ENCODE measurements at regions not wholly inside any gene's neighbourhood (a gene's known extent, or its start where the extent isn't known, plus 50 kb on each side); places are given as distances from the start of the nearest gene placed in this dataset.

DNA sequence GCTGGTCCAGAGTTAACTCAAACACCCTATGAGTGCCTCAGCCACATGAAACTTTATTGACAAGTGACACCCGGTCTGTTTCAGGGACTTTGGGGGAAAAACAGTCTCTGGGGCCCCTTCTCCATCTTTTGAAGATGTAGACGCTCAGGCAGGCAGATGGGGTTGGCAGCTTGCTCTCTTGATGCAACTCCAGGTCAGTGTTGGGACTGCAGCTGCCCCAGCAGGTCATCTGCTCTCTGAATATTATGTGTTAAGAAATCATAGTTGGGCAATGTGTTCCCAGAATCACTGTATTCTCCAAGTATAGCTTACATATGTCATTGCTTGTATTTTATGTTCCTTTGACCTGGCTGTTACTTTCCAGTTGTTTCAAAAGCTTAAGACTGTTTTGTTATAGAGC, 544.9 kb upstream of the MGMT start:
- no peak for DNase-seq

DNA sequence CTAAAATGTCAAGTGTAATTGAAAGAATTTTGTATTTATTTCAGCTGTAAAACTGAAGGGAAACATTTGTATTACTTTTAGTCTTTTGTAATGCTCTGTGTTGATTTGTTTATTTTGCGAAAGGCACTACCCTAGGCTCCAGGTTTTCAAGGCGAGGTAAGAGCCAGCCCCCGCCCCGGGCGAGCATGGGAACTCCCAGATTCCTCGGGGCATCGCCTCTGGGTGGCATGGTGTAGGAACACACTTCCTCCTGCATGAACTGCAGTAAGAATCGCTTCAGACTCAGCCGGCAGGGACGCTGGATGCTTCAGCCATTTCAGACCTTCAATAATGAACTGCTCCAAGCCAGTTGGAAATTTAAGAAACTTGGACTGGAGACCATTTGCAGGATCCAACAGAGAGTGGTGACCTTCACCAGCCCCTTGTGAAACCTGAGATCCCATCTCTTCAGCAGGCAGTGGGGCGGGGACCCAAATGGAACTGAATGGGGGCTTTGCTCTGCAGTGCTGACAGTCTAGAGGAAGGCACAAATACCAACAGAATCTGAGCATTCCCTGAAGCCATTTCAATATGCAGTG, 544.3 kb upstream of the MGMT start:
- no peak for DNase-seq

DNA sequence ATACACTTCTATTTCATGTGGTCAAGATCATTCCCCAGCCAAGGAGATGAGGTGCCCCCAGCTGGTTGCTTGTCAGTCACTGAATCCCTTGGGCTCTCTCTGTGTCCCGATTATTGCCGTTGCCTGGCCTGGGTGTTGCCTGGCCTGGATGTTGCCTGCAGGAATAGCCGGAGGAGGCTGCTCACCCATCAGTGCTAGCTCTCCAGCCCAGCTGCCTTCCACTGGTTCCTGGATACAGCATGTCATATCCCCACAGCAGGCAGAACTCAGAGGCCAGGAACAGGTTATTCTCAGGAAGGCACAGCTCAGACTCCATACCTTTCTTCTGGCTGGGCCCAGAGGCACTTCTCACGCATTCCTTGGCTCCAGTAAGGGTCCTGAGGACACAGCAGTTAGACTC, 542.1 kb upstream of the MGMT start:
- DNase-seq, result no peak

DNA sequence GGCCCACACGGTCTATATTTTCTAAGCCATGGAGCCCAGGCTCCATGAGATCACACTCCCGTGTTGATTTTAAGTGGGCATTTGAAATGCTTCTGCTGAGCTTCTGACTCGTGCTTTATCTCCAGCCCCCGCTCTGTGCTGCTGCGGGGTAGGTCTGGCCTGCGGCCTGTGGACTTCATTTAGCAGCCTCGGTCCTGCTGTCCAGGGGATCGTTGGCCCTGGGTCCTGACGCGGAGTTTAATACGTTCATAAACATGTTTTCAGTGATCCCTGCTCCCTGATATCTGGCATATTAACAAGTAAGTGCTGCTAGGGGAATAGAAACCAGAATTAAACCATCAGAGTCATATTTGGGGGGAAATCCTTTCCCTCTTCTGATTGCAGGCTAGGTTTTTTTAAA, 540.3 kb upstream of the MGMT start:
- no peak for DNase-seq

DNA sequence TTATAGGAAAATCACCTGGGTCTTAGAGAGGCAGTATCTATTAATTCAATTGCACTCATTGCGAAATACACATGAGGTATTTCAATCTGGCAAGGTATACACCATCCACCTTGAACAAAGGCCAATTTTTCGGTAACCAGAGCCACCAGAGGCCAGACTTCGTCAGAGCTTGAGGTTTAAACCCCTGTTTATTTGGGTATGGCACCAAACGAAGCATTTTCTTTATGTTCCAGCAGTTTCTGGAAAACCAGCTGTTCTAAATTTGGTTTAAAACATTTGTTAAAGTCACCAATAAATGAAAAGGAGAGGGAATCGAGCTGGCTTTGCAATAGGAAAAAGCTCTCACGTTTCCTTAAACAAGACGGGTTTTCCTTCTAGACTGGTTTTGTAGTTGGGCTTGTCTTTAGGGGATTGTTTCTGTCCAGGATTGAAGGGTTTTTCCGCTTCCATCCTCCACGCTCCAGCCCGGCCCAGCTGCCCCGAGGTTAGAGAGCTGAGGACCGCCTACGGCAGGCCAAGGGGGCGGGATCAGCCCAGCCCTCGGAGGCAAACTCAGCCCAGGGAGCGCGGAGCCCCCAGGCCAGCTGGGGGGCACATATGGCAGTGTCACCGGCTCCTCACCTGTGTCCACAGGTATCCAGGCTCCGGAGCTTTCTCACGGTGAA, 539.4 kb upstream of the MGMT start:
- DNase-seq, result peak; percentile 29

DNA sequence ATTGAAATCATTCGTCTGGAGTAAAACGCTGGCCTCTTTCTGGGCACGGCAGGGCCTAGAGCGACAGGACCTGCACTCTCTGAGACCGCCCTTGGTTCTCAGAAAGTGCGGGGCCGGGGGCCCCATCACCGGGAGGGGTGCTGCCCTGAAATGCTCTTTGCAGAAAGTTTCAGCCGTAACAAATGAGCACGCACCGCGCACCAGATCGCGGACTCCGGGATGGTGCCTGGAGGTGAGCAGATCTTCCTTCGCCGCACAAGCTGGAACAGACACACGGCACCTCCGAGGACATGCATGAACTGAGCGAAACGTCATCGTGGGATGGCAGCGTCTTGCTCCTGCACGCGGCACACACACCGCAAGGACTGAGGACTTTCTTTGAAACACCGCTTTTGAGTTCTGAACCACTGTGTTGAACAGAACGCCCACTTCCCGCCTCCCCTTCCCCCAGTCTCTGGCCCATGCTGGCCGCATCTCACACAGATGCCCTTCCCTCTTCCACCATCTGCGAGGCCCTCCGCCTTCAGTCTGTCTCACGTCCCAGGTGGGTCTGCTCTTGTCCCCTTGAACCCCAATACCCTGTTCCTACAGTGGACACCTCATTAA, 538.7 kb upstream of the MGMT start:
- DNase-seq, result no peak

DNA sequence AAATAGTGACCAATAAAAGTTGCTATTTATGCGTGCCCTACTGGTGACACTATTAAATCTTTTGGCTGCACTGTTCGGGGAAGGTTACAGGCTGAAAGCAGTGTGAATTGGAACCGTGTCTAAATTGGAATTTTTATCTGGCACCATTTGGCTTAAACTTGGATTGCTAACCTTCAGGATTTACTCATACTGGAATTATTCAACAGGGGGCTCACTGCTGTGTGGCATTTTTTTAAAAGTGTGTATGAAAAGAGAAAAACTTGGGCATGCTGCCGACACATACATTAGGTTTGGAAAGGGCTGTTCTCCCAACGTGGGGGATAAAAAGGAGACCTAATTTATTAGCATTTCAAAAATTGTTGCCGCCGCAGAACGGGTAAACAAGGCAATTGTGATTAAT, 537.9 kb upstream of the MGMT start:
- DNase-seq, result no peak

DNA sequence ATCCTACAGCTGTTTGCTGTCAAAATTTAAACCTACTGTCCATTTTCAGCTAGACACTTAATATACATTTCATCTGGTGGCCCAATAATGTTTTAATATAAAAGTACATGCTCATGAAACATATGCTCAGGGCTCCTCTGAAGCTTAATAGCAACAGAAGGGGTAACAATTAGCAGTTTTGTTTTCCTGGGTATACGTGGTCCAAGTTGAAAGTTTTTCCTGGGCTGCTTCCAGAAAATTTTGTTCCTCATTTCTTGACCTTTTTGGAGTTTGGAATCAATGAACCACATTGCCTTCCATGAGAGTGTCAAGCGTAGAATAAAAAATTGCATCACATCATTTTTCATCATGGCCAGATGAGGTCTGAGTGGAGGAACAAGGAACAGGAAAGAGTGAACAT, 537.3 kb upstream of the MGMT start:
- DNase-seq, result no peak

DNA sequence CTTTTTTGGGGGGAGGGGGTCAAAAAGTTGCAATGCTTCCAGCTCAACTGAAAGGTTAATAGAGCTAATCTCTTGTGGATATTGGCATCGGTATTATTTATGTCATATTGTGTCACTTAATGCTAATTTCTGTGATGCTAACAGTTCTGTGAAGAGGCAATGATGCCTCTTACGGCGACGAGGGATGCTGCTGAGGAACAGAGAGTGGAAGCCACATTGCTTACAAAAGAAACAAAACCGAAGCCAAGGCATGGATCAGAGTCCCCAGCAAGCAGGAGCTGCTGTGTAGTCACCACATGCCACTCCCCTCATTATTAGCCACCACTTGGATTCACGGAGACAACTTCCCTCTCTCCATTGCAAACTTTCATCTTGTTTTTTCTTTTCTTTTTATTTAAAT, 536.5 kb upstream of the MGMT start:
- DNase-seq, result no peak

DNA sequence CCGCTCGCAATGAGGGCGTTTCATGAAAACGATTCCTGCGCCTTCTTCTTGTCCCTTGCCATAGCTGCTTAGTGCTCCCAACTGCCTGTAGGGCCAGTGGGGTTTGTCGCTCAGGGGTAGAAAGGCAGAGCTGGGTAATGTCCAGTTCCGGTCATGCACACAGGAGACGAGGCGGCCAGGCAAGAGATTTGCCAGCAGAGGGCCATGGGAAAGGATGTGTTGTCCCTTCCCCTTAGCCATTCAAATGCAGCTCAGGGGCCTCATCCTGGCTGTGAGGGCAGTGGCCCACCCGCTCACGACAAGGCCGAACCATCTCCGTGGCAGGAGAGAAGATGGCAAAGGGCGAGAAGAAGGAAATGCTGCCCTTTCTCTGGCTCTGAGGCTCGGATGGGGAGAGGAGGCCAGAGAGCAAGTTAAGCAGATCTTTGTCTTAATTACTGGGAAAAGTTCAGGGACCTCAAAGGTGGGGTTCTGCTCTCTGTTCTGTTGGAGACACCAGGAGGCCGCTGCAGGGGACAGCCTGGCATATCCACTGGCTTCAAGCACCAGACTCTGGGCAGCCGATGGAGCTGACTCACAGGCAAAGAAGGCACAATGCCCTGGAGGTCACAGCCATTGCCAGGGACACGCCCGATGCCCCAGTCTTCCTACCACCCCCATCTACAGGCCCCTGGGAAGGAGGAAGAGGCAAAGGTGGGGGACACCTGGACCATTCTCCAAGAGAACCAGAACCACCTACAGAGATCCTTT, 534.8 kb upstream of the MGMT start:
- DNase-seq, result no peak

DNA sequence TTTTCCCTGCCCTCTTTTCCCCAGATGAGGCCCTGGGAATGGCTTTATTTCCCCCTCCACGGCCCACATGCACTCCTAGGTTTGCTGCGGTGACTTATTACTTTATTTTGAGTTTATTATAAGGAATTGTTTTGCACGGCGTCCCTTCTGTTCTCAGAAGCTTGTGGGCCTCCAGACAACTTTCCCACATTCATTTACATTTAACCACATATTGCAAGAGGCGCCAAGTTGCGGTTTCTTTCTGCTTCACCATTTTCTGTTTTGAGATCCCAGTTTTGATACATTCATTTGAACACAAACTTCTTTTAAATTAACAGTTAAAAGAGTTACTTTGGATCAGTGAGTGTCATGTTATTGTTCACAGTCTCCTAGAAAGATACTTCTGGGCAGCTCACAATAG, 532.5 kb upstream of the MGMT start:
- no peak for DNase-seq

DNA sequence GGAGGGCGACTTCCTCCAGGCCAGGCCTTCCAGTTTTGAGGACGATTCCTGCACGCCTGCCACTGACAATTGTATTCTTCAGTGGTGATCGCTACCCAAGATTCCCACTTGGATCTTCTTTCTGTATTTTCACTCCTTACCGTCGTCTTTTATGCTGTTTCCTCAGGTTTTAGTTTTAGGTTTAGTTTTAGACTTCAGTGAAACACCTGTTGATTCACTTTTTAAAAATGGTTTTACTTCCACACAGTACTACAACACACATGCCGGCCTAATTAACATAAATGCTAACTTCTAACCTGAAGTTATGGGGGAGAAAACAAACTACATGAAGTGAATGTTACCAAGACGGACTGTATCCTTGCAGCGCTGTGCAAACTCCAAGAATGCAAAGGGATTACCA, 530.6 kb upstream of the MGMT start:
- DNase-seq, result no peak

DNA sequence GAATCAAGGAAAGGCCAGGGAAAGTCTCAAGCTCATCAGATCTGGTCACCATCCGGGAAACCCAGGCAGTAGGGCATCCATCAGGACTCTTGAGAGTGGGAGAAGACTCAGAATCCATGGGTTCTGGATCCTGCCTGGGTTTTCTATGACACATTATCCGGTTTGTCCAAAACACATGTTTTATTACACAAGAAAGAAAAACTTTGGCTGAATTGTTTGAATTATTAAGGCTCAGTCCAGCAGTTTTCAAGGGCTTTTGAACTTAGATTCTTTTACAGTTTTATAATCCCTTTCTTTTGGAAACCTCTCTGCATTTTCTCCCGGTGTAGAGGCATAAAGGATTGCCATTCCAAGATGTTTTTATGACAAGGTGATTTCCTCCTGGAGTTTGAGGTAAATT, 528.5 kb upstream of the MGMT start:
- DNase-seq, result no peak

DNA sequence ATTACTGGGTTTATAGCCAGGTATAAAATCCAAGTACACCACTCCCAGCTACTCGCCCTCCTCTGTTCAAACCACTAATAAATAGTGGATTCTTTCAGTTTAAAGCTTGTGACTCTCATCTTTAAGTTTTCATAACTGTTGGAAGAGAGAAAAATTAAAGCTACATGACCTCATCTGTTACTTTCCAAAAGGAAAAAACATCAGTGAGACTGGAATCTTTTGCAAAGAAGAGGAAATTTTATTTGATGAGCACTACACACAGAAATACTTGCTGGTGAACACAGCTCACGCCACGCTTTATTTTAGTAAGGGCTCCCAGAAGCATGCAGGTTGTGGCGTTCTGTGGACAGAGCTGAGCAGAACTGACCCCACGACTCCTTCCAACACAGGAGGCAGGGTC, 527.0 kb upstream of the MGMT start:
- no peak for DNase-seq

DNA sequence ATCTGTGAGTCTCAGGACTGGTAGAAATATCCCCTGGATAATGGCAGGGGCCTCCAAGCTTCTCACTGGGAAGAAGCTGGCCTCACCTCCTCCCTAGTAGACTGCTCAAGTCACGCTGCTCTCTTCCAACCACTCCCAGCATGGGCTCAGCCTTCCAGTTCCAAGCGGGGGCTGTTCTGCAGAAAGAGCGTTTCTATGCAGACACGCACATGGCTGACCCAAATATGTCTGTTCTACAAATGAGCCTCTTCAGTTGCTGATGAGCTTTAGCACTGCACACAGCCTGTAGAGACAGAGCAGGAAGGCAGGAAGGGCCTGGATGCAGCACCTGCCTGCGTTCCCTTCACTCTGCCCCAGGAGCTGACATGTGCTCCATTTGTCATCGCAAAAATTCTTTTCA, 523.9 kb upstream of the MGMT start:
- DNase-seq, result no peak

DNA sequence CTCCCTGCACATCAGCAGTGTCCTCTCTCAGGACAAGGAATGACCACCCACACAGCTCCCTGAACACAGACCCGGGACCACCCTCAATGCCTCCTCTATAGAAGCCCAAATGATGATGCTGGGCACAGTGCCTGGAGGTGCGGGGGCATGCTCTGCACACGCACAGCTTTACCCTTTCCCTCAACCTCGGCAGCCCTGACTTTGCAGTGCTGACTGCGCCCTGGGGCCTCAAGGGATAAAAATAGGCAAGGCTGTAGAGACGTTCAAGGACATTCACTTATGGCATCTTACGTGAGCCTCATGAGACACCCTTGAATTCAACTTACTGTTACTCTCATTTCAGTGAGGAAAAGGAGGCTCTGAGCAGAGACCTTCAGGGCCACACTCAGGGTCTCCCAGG, 521.6 kb upstream of the MGMT start:
- DNase-seq, result no peak

DNA sequence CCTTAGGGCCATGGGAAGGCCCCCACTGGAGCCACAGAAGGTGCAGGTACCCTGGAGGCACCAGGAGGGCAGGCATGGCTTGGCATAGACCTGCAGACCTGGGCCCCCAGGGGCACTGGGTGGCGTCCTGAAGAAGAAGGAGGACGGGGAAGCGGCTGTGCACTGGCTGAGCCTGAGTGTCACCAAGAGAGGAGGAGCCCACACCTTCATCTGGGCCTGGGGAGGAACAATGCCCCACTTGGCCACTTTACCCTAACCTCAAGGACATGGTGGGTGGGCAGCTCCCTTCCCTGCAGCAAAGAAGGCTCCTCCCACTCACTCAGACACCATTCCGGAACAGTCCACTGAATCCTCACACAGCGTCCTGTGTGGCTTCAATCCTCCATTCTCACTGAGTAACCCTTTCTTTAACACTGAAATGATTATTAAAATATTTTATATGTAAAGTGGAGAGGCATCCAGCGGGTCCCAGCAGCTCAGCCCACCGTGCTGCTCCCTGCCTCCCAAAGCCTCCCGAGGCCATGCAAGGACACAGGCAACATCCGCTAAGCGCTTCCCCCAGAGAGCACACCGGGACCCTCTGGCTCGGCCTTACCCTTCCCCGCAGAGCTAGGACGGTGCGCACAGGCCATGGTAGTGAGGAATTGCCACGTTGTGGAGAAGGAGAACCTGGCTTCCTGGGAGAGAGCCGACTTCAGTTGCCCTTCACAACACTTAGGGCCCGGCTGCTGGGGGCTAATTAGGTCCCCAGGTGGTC, 516.7 kb upstream of the MGMT start:
- DNase-seq, result no peak

DNA sequence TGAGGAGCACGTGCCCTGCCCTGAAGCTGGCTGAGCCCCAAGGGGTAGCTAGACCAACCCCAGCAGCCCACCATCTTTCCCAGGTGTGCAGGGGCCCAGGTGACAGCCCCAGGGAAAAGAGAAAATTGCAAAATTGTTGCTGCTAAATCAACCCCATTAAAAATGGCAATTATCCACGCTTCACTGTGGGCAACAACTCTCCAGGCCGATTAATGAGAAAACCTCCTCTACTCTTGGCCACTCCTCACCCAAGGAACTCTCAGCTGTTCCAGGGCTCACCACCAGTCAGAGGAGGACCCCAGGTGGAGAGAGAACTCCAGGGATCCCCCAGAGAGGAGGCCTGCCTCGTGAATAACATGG, 516.1 kb upstream of the MGMT start:
- no peak for DNase-seq

DNA sequence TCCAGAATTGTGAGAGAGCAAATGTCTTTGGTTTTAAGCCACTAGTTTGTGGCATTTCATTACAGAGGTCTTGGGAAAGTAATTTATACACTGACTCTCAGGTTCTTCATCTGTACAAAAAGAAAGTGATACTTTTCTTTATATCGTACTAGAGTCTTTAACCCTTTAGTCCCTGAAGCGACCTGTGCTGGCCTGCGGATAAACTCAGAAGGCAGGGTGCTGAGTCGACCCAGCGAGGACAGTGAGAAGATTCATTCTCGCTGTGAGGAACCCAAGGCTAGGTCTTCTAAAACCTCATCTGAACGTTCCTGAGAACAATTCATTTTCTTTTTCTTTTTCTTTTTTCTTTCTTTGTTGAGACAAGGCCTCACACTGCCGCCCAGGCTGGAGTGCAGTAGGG, 514.2 kb upstream of the MGMT start:
- DNase-seq, result no peak

DNA sequence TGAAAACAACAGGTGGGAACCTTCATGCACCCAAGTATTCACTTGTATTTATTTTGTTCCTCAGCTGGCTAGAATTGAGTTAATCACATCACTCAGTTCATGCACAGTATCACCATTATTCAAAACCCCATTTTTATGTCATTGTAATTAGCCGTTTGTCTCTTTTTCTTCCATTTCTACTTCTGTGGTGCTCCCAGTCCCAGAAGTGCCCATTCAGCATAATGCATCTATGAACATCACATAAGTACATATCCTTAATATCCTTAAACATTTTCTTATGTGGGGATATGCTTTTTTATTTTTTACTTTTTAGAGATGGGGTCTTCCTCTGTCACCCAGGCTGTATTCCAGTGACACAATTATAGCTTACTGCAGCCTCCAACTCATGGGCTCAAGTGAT, 510.9 kb upstream of the MGMT start:
- no peak for DNase-seq

DNA sequence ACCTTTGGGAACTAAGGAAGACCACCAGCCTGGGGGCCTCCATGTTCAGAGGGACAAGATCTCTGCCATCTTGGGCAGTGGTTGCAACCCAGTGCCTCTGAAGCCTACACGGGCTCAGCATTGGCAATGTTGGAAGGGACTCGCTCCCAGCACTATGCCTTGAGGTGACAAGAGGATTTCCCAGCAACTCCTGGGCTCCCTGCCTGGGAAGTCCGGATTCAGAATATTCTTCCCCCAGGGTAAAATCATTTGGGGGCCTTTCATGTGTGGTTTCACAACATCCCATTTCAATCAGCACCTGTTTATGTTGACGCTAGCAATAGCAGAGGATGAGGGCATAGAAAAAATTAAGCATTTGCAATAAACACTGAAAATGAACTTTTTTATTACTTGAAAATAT, 509.8 kb upstream of the MGMT start:
- no peak for DNase-seq

DNA sequence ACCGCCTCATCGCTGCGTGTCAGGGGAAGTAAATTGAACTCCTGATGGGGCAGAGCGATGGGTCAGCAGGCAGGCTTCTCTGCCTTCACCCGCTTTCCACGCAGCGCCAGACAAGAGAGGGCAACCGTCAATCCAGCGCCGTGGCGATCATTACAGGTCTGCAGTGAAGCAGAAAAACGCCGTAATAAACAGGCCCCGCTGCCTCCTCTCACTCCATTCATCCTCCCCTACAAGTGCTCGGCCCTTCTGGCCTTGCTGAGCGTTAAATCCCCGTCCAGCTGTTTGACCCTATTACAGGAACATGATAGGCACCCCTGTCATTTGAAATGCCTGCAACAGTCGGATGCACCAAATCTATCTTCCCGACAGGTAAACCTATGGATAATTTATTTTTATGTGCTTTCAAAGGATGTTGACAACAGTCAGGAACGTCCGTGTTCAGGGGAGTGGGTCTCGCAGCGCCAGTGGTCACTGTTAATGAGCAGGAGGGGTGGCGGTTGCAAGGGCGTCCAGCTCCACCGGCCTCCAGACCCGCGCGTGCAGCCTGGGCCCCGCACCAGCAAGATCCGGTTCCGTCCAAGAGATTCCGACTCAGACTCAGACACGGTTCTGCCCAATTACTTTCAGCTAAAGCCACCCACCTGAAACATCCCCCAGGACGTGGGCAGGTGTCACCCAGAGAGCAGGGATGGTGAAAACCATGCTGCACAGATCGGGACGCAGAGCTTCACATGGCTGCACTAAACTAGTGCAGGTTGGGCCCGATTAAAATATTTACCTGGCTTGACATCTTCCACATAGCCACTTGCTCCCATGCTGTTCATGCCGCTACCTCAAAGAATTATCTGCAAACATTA, 508.0 kb upstream of the MGMT start:
- DNase-seq, result no peak

DNA sequence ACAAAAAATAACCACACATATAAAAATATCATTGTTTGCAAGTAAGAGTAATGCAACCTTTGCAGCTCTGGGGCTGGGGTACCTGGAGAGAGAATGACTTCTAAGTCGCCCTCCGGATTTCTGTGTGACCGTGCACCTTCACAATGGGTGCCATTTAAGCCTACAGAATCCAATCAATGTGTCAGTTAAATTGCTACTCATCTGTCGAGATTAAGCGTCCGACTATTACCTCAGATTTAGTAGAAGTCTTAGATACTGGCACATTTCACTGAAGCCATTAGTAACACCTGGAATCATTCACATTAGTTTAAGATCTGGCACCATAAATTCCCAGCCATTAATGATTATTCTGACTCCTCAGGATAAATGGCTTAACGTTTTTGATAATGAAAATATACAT, 507.3 kb upstream of the MGMT start:
- no peak for DNase-seq

All from NCI-H2029 treated with DMSO at 0.1 percent for 48 hours (cell line).